H1 (cell line): ENCODE measurements at regions not wholly inside any gene's neighbourhood (a gene's known extent, or its start where the extent isn't known, plus 50 kb on each side); places are given as distances from the start of the nearest gene placed in this dataset.

Source experiments
- CTCF ChIA-PET: fragments of 300-600 bp; sonication (Branson Sonifier 250); formaldehyde crosslinking; loops from one replicate; lab custom pipeline; 2021; ENCODE audit not compliant: partially characterized antibody; lab: Charles Lee
- POLR2A ChIA-PET: fragments of 300-600 bp; sonication (Branson Sonifier 250); formaldehyde crosslinking; loops from one replicate; lab custom pipeline; 2021; ENCODE audit warnings: inconsistent platforms; ENCODE audit not compliant: partially characterized antibody; lab: Charles Lee
- DNase-seq, 2 experiments: peaks; one replicate each; pipeline versions ENCODE4 v3.0.0 to v3.0.0-alpha.2; 2010 to 2022; ENCODE audit warnings: low spot score in 2 of 2, low read depth in 1 of 2, mixed read lengths in 1 of 2
- FAIRE-seq: peaks from 2 replicates; lab custom pipeline; 2011; peaks lifted over from hg19 to GRCh38; lab: Jason Lieb, UNC
- H2AFZ ChIP-seq: 2 replicates; pipeline ENCODE4 v1.8.1; 2012; ENCODE audit warnings: low read length, inconsistent platforms
- H2AK5ac ChIP-seq: 2 replicates; pipeline ENCODE4 v1.6.1; 2013; ENCODE audit warnings: low read depth, low read length
- H2BK120ac ChIP-seq: replicated peaks from 2 replicates; pipeline ENCODE3; 2013; ENCODE audit warnings: low read depth, low read length, inconsistent platforms
- H2BK12ac ChIP-seq: 2 replicates; pipeline ENCODE4 v1.6.1; 2013; ENCODE audit warnings: low read depth, low read length
- H2BK15ac ChIP-seq: 2 replicates; pipeline ENCODE4 v1.6.1; 2013; ENCODE audit warnings: low read length
- H2BK20ac ChIP-seq: 2 replicates; pipeline ENCODE4 v1.6.1; 2013; ENCODE audit warnings: low read length
- H2BK5ac ChIP-seq: 2 replicates; pipeline ENCODE4 v1.6.1; 2013; ENCODE audit warnings: low read depth, low read length
- H3K14ac ChIP-seq: 2 replicates; pipeline ENCODE4 v1.6.1; 2013; ENCODE audit warnings: inconsistent platforms; ENCODE audit not compliant: insufficient read length
- H3K18ac ChIP-seq: 2 replicates; pipeline ENCODE4 v1.6.1; 2013; ENCODE audit warnings: low read length; ENCODE audit errors: extremely low read depth
- H3K23ac ChIP-seq: 2 replicates; pipeline ENCODE4 v1.6.1; 2013; ENCODE audit warnings: inconsistent platforms; ENCODE audit not compliant: insufficient read length
- H3K23me2 ChIP-seq: 2 replicates; pipeline ENCODE4 v1.6.1; 2013; ENCODE audit warnings: low read depth, low read length
- H3K27ac ChIP-seq: 2 replicates; pipeline ENCODE4 v1.6.1; 2011; ENCODE audit warnings: low read depth, low read length, inconsistent platforms
- H3K27me3 ChIP-seq, 4 experiments: replicated peaks in 1 of 4; 1 replicate in 1 of 4; 2 replicates in 3 of 4; pipeline versions ENCODE4 v1.6.1 to v1.8.1; 2011 to 2013; ENCODE audit warnings: low read length in 3 of 4, mild to moderate bottlenecking in 3 of 4, inconsistent platforms in 2 of 4, mixed read lengths in 2 of 4, moderate library complexity in 1 of 4; ENCODE audit not compliant: control insufficient read depth in 3 of 4, insufficient read depth in 3 of 4; ENCODE audit errors: extremely low read depth in 1 of 4
- H3K36me3 ChIP-seq, 4 experiments: 2 replicates each; pipeline versions ENCODE4 v1.6.1 to v1.8.1; 2011 to 2013; ENCODE audit warnings: mild to moderate bottlenecking in 4 of 4, low read length in 3 of 4, moderate library complexity in 2 of 4, control low read depth in 1 of 4, inconsistent platforms in 1 of 4; ENCODE audit not compliant: insufficient read depth in 4 of 4, control insufficient read depth in 2 of 4
- H3K4ac ChIP-seq: replicated peaks from 2 replicates; pipeline ENCODE3; 2013; ENCODE audit warnings: low read length, low read depth, mixed read lengths, inconsistent platforms; ENCODE audit not compliant: insufficient read length
- H3K4me1 ChIP-seq, 4 experiments: replicated peaks in 1 of 4; 1 replicate in 1 of 4; 2 replicates in 3 of 4; pipeline versions ENCODE4 v1.6.1 to v1.8.1; 2011 to 2013; ENCODE audit warnings: low read length in 3 of 4, inconsistent platforms in 2 of 4, mixed read lengths in 1 of 4; ENCODE audit not compliant: insufficient read depth in 4 of 4, control insufficient read depth in 3 of 4
- H3K4me2 ChIP-seq, 2 experiments: 2 replicates each; pipeline versions ENCODE4 v1.6.1 to v1.8.1; 2011 to 2013; ENCODE audit warnings: low read depth in 2 of 2, low read length in 2 of 2, control low read depth in 1 of 2, inconsistent platforms in 1 of 2, mild to moderate bottlenecking in 1 of 2; ENCODE audit not compliant: insufficient read depth in 1 of 2
- H3K4me3 ChIP-seq, 4 experiments: fragments of 200-600, 300-600 bp in 1 of 4; sonication (generic), shearing (Covaris generic), sonication (Bioruptor Twin) in 1 of 4; 2 replicates each; pipeline versions ENCODE4 v1.5.1 to v1.8.1; 2011 to 2016; ENCODE audit warnings: low read length in 4 of 4, low read depth in 3 of 4, control low read depth in 2 of 4, inconsistent platforms in 2 of 4, mild to moderate bottlenecking in 2 of 4, mixed read lengths in 1 of 4, moderate library complexity in 1 of 4; ENCODE audit not compliant: insufficient read depth in 2 of 4; ENCODE audit errors: extremely low read depth in 1 of 4
- H3K56ac ChIP-seq: replicated peaks from 2 replicates; pipeline ENCODE3; 2013; ENCODE audit warnings: low read depth, mild to moderate bottlenecking, mixed read lengths, low read length, inconsistent platforms; ENCODE audit not compliant: insufficient read length
- H3K79me1 ChIP-seq: 2 replicates; pipeline ENCODE4 v1.6.1; 2013; ENCODE audit warnings: low read depth, low read length, control low read depth
- H3K79me2 ChIP-seq, 2 experiments: 2 replicates each; pipeline versions ENCODE4 v1.6.1 to v1.8.1; 2012 to 2013; ENCODE audit warnings: low read length in 2 of 2, mild to moderate bottlenecking in 2 of 2, inconsistent platforms in 1 of 2; ENCODE audit not compliant: insufficient read depth in 2 of 2, control insufficient read depth in 1 of 2
- H3K9ac ChIP-seq, 4 experiments: replicated peaks in 1 of 4; 1 replicate in 1 of 4; 2 replicates in 3 of 4; pipeline versions ENCODE4 v1.6.1 to v1.8.1; 2011 to 2013; ENCODE audit warnings: low read depth in 3 of 4, low read length in 3 of 4, control low read depth in 2 of 4, mild to moderate bottlenecking in 2 of 4, moderate library complexity in 2 of 4, inconsistent platforms in 1 of 4; ENCODE audit errors: extremely low read depth in 1 of 4
- H3K9me3 ChIP-seq, 2 experiments: 2 replicates each; pipeline versions ENCODE4 v1.6.1 to v1.8.1; 2012 to 2013; ENCODE audit warnings: mild to moderate bottlenecking in 2 of 2, moderate library complexity in 2 of 2, control low read depth in 1 of 2, inconsistent platforms in 1 of 2, low read depth in 1 of 2, low read length in 1 of 2, mixed read lengths in 1 of 2; ENCODE audit not compliant: insufficient read depth in 2 of 2
- H4K20me1 ChIP-seq, 2 experiments: replicated peaks in 1 of 2; 2 replicates each; pipeline versions ENCODE3 to v1.8.1; 2011 to 2013; ENCODE audit warnings: inconsistent platforms in 2 of 2, low read length in 2 of 2, mild to moderate bottlenecking in 1 of 2; ENCODE audit not compliant: insufficient read depth in 2 of 2, control insufficient read depth in 1 of 2
- H4K5ac ChIP-seq: 2 replicates; pipeline ENCODE4 v1.6.1; 2013; ENCODE audit warnings: low read length, low read depth, mixed read lengths, inconsistent platforms; ENCODE audit not compliant: insufficient read length
- H4K8ac ChIP-seq: 2 replicates; pipeline ENCODE4 v1.8.0; 2013; ENCODE audit warnings: mild to moderate bottlenecking, moderate library complexity, low read length, inconsistent platforms; ENCODE audit not compliant: insufficient read depth; ENCODE audit errors: extremely low read depth
- H4K91ac ChIP-seq: replicated peaks from 2 replicates; pipeline ENCODE3; 2013; ENCODE audit warnings: low read length, mixed read lengths, inconsistent platforms; ENCODE audit not compliant: insufficient read length
- SIRT6 ChIP-seq: IDR thresholded peaks from one replicate; pipeline ENCODE4 v1.7.1; 2012; ENCODE audit warnings: low read length, inconsistent platforms
- TF ChIP-seq, protein P1 (sequence below): IDR thresholded peaks from 2 replicates; pipeline ENCODE4 v1.6.1; 2012; ENCODE audit warnings: low read length, inconsistent platforms

DNA sequence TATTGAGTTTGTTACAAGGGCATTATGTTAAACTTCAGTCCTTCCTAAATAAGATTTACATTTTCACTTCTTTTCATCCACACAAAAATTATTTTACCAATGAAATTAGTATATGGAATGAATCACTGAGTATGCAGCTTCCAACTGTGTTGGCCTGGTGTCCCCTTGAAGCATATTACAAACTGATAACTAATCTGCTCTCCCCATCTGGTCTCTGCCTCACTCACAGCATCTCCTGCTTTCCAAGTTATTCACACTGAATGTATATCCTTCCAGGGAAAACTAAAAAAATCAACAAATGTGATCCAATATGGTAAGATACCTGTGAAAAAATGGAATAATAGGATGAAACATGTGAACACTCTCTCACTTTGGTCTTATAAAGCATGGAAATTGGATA is 90.0 kb upstream of the NYAP2 start:
- Histone ChIP-seq H2BK5ac (no peak overlapping the region), H3K4me2 (no peak overlapping the region), H3K9ac (no peak overlapping the region), H3K79me1 (no peaks in the 10 kb centered on the region), H3K56ac (no peak overlapping the region), H4K5ac (no peak overlapping the region), H3K4me3 (no peak overlapping the region), H2AFZ (no peak overlapping the region), H3K36me3 (no peaks in the 10 kb centered on the region), H2BK12ac (no peak overlapping the region), H3K23me2 (no peaks in the 10 kb centered on the region), H3K4ac (no peak overlapping the region), H3K9me3 (no peaks in the 10 kb centered on the region), H2AK5ac (no peak overlapping the region), H3K18ac (no peak overlapping the region), H2BK15ac (no peak overlapping the region), H3K14ac (no peak overlapping the region), H3K27me3 (no peaks in the 10 kb centered on the region), H4K91ac (no peak overlapping the region), H2BK20ac (no peak overlapping the region), H3K4me1 (no peaks in the 10 kb centered on the region), H4K20me1 (no peaks in the 10 kb centered on the region), H4K8ac (no peak overlapping the region), H3K79me2 (no peaks in the 10 kb centered on the region), H3K23ac (no peak overlapping the region), H3K27ac (no peak overlapping the region), H2BK120ac (no peak overlapping the region)
- CTCF ChIA-PET, result interaction anchor here (0.7 to 1.9 kb wide), 3 partner anchors 26 to 249 kb away, joined by 3 to 10 read pairs (median 3); no protein-coding TSS in a partner anchor
- POLR2A ChIA-PET, result no interaction called here
- DNase-seq (no peak), FAIRE-seq (no peak)
- TF ChIP-seq SIRT6, result no peak
- TF ChIP-seq, protein P1, sequence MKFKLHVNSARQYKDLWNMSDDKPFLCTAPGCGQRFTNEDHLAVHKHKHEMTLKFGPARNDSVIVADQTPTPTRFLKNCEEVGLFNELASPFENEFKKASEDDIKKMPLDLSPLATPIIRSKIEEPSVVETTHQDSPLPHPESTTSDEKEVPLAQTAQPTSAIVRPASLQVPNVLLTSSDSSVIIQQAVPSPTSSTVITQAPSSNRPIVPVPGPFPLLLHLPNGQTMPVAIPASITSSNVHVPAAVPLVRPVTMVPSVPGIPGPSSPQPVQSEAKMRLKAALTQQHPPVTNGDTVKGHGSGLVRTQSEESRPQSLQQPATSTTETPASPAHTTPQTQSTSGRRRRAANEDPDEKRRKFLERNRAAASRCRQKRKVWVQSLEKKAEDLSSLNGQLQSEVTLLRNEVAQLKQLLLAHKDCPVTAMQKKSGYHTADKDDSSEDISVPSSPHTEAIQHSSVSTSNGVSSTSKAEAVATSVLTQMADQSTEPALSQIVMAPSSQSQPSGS, result no peak
